ENCODE measurements at regions not wholly inside any gene's neighbourhood (a gene's known extent, or its start where the extent isn't known, plus 50 kb on each side); places are given as distances from the start of the nearest gene placed in this dataset.

- Histone ChIP-seq H3K36me3 (ENCODE audit: control insufficient read depth, insufficient read depth, low read length) (no peaks in the 10 kb centered on the region), H3K9me3 (ENCODE audit: control insufficient read depth, insufficient read depth, low read length) (no peaks in the 10 kb centered on the region), H3K27me3 (ENCODE audit: control insufficient read depth, insufficient read depth, low read length) (no peaks in the 10 kb centered on the region), H3K4me1 (ENCODE audit: control insufficient read depth, insufficient read depth, low read length) (no peaks in the 10 kb centered on the region), H3K27ac (ENCODE audit: low read depth, low read length) (no peak overlapping the region), H3K4me3 (ENCODE audit: low read depth, low read length) (no peak overlapping the region)
- WGBS (ENCODE audit: insufficient coverage) = 92% methylated on average over 21 of the region's 21 CpGs
- no peak for DNase-seq (ENCODE audit: low read depth in 4 of 6, low spot score in 6 of 6)
Observed at GRCh38 chr7:85423209-85423895, 236.5 kb upstream of the SEMA3D start.

- no peaks in the 10 kb centered on the region for H3K9me3 ChIP-seq (ENCODE audit: control insufficient read depth, insufficient read depth, low read length)
- H3K27me3 ChIP-seq (ENCODE audit: control insufficient read depth, insufficient read depth, low read length) = no peaks in the 10 kb centered on the region
- no peak for DNase-seq (ENCODE audit: low read depth in 4 of 6, low spot score in 6 of 6)
- WGBS (ENCODE audit: insufficient coverage) = no CpG with 5 or more reads among the region's 1 CpG
- H3K4me3 ChIP-seq (ENCODE audit: low read depth, low read length) = no peak overlapping the region
- no peaks in the 10 kb centered on the region for H3K4me1 ChIP-seq (ENCODE audit: control insufficient read depth, insufficient read depth, low read length)
- H3K27ac ChIP-seq (ENCODE audit: low read depth, low read length) = no peak overlapping the region
- no peaks in the 10 kb centered on the region for H3K36me3 ChIP-seq (ENCODE audit: control insufficient read depth, insufficient read depth, low read length)
Observed at GRCh38 chr7:85415743-85416142, 228.9 kb upstream of the SEMA3D start.

DNA sequence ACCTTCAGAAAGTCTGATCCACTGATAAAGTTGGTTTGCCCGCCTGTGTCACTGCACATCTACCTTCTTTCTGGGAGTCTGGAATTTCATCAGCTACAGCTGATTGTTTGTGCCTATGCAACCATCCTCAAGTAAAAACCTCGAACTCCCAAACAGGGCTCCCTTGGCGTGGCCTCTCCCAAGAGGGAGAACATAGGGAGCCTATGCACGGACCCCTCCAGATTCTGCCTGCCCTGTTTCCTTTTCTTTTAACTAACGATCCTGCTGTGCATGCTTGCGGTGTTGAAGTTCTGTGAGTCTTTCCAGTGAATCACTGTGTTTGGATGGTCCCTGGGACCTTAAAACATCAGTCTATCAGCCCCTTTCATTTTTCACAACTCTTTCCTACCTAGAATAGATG, 226.9 kb upstream of the SEMA3D start:
- H3K27ac ChIP-seq (ENCODE audit: low read depth, low read length) = no peak overlapping the region
- no peak overlapping the region for H3K4me3 ChIP-seq (ENCODE audit: low read depth, low read length)
- 82% methylated on average over 6 of the region's 6 CpGs for WGBS (ENCODE audit: insufficient coverage)
- H3K4me1 ChIP-seq (ENCODE audit: control insufficient read depth, insufficient read depth, low read length) = no peaks in the 10 kb centered on the region
- H3K36me3 ChIP-seq (ENCODE audit: control insufficient read depth, insufficient read depth, low read length) = no peaks in the 10 kb centered on the region
- no peaks in the 10 kb centered on the region for H3K27me3 ChIP-seq (ENCODE audit: control insufficient read depth, insufficient read depth, low read length)
- H3K9me3 ChIP-seq (ENCODE audit: control insufficient read depth, insufficient read depth, low read length) = no peaks in the 10 kb centered on the region
- no peak for DNase-seq (ENCODE audit: low read depth in 4 of 6, low spot score in 6 of 6)

DNA sequence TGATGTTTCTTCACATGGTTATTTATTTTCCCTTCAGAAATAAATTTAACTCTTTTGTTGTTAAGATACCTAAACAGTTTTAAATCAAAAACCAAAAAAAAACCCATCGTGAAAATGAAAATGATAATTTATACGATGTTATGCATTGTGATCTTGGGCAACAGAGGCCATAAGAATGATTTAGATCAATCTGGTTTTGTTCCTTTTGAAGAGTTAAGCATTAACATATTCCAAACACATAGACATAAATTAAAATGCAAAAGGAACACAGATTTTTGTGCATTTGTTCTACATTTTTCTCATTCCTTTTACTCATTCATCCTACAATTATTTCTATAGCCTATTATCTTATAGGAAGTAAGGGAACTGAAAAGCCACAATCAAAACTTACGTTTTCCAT, 226.1 kb upstream of the SEMA3D start:
- H3K27me3 ChIP-seq (ENCODE audit: control insufficient read depth, insufficient read depth, low read length) = no peaks in the 10 kb centered on the region
- no peak for DNase-seq (ENCODE audit: low read depth in 4 of 6, low spot score in 6 of 6)
- no CpG with 5 or more reads among the region's 3 CpGs for WGBS (ENCODE audit: insufficient coverage)
- H3K4me1 ChIP-seq (ENCODE audit: control insufficient read depth, insufficient read depth, low read length) = no peaks in the 10 kb centered on the region
- H3K9me3 ChIP-seq (ENCODE audit: control insufficient read depth, insufficient read depth, low read length) = no peaks in the 10 kb centered on the region
- no peak overlapping the region for H3K4me3 ChIP-seq (ENCODE audit: low read depth, low read length)
- H3K36me3 ChIP-seq (ENCODE audit: control insufficient read depth, insufficient read depth, low read length) = no peaks in the 10 kb centered on the region
- no peak overlapping the region for H3K27ac ChIP-seq (ENCODE audit: low read depth, low read length)

GRCh38 chr7:85407391-85407790, 220.5 kb upstream of the SEMA3D start:
- no peak overlapping the region for H3K27ac ChIP-seq (ENCODE audit: low read depth, low read length)
- H3K9me3 ChIP-seq (ENCODE audit: control insufficient read depth, insufficient read depth, low read length) = no peaks in the 10 kb centered on the region
- no peaks in the 10 kb centered on the region for H3K36me3 ChIP-seq (ENCODE audit: control insufficient read depth, insufficient read depth, low read length)
- WGBS (ENCODE audit: insufficient coverage) = 71% methylated on average over 2 of the region's 3 CpGs
- H3K4me3 ChIP-seq (ENCODE audit: low read depth, low read length) = no peak overlapping the region
- no peak for DNase-seq (ENCODE audit: low read depth in 4 of 6, low spot score in 6 of 6)
- H3K4me1 ChIP-seq (ENCODE audit: control insufficient read depth, insufficient read depth, low read length) = no peaks in the 10 kb centered on the region
- H3K27me3 ChIP-seq (ENCODE audit: control insufficient read depth, insufficient read depth, low read length) = no peaks in the 10 kb centered on the region

DNA sequence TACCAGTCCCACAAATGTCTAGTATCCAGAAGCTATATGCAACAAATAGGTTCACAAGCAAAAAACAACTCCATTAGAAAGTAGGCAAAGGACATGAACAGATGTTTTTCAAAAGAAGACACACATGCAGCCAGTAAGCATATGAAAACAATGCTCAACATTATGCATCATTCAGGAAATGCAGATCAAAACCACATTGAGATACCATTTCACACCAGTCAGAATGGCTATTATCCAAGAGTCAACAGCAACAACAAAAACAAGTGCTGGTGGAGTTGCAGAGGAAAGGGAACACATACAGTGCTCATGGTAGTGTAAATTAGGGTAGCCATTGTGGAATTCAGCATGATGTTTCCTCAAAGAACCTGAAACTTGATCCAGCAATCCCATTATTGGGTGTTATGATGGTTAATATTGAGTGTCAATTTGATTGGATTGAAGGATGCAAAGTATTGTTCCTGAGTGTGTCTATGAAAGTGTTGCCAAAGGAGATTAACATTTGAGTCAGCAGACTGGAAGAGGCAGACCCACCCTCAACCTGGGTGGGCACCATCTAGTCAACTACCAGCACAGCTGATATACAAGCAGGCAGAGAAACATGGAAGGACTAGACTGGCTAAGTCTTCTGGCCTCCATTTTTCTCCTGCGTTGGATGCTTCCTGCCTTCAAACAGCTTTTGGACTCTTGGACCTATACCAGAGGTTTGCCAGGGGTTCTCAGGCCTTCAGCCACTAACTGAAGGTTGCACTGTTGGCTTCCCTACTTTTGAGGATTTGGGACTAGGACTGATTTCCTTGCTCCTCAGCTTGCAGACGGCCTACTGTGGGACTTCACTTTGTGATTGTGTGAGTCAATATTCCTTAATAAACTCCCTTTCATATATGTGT, 218.4 kb upstream of the SEMA3D start:
- no peaks in the 10 kb centered on the region for H3K27me3 ChIP-seq (ENCODE audit: control insufficient read depth, insufficient read depth, low read length)
- H3K36me3 ChIP-seq (ENCODE audit: control insufficient read depth, insufficient read depth, low read length) = no peaks in the 10 kb centered on the region
- H3K4me3 ChIP-seq (ENCODE audit: low read depth, low read length) = no peak overlapping the region
- no peak overlapping the region for H3K27ac ChIP-seq (ENCODE audit: low read depth, low read length)
- H3K9me3 ChIP-seq (ENCODE audit: control insufficient read depth, insufficient read depth, low read length) = no peaks in the 10 kb centered on the region
- 100% methylated on average over 1 of the region's 2 CpGs for WGBS (ENCODE audit: insufficient coverage)
- DNase-seq (ENCODE audit: low read depth in 4 of 6, low spot score in 6 of 6) = no peak
- no peaks in the 10 kb centered on the region for H3K4me1 ChIP-seq (ENCODE audit: control insufficient read depth, insufficient read depth, low read length)

- Histone ChIP-seq H3K27me3 (ENCODE audit: control insufficient read depth, insufficient read depth, low read length) (no peaks in the 10 kb centered on the region), H3K27ac (ENCODE audit: low read depth, low read length) (no peak overlapping the region), H3K4me1 (ENCODE audit: control insufficient read depth, insufficient read depth, low read length) (no peaks in the 10 kb centered on the region), H3K9me3 (ENCODE audit: control insufficient read depth, insufficient read depth, low read length) (no peaks in the 10 kb centered on the region), H3K36me3 (ENCODE audit: control insufficient read depth, insufficient read depth, low read length) (no peaks in the 10 kb centered on the region), H3K4me3 (ENCODE audit: low read depth, low read length) (no peak overlapping the region)
- no CpG with 5 or more reads among the region's 1 CpG for WGBS (ENCODE audit: insufficient coverage)
- no peak for DNase-seq (ENCODE audit: low read depth in 4 of 6, low spot score in 6 of 6)
Observed at GRCh38 chr7:85396676-85397075, 209.8 kb upstream of the SEMA3D start.

- H3K36me3 ChIP-seq (ENCODE audit: control insufficient read depth, insufficient read depth, low read length) = no peaks in the 10 kb centered on the region
- H3K27me3 ChIP-seq (ENCODE audit: control insufficient read depth, insufficient read depth, low read length) = no peaks in the 10 kb centered on the region
- H3K9me3 ChIP-seq (ENCODE audit: control insufficient read depth, insufficient read depth, low read length) = no peaks in the 10 kb centered on the region
- H3K4me3 ChIP-seq (ENCODE audit: low read depth, low read length) = no peak overlapping the region
- DNase-seq (ENCODE audit: low read depth in 4 of 6, low spot score in 6 of 6) = no peak
- H3K27ac ChIP-seq (ENCODE audit: low read depth, low read length) = no peak overlapping the region
- H3K4me1 ChIP-seq (ENCODE audit: control insufficient read depth, insufficient read depth, low read length) = no peaks in the 10 kb centered on the region
- no CpG with 5 or more reads among the region's 1 CpG for WGBS (ENCODE audit: insufficient coverage)
Observed at GRCh38 chr7:85392789-85393188, 205.9 kb upstream of the SEMA3D start.

DNA sequence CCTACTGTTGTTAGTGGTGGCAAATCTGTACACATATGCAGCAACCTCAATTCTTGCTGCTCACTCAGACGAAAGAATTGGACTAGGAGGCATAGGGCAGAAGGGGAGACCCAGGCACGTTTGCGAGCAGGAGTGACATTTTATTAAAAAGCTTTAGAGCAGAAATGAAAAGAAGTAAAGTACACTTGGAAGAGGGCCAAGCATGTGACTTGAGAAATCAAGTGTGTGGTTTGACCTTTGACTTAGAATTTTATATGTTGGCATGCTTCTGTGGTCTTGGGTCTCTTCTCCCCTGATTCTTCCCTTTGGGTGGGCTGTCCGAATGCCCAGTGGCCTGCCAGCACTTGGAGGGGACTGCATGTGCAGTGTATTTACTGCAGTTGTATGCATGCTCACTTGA, 205.5 kb upstream of the SEMA3D start:
- H3K9me3 ChIP-seq (ENCODE audit: control insufficient read depth, insufficient read depth, low read length) = no peaks in the 10 kb centered on the region
- no peak overlapping the region for H3K27ac ChIP-seq (ENCODE audit: low read depth, low read length)
- H3K4me1 ChIP-seq (ENCODE audit: control insufficient read depth, insufficient read depth, low read length) = no peaks in the 10 kb centered on the region
- H3K36me3 ChIP-seq (ENCODE audit: control insufficient read depth, insufficient read depth, low read length) = no peaks in the 10 kb centered on the region
- WGBS (ENCODE audit: insufficient coverage) = 28% methylated on average over 2 of the region's 4 CpGs
- no peaks in the 10 kb centered on the region for H3K27me3 ChIP-seq (ENCODE audit: control insufficient read depth, insufficient read depth, low read length)
- no peak overlapping the region for H3K4me3 ChIP-seq (ENCODE audit: low read depth, low read length)
- no peak for DNase-seq (ENCODE audit: low read depth in 4 of 6, low spot score in 6 of 6)

DNA sequence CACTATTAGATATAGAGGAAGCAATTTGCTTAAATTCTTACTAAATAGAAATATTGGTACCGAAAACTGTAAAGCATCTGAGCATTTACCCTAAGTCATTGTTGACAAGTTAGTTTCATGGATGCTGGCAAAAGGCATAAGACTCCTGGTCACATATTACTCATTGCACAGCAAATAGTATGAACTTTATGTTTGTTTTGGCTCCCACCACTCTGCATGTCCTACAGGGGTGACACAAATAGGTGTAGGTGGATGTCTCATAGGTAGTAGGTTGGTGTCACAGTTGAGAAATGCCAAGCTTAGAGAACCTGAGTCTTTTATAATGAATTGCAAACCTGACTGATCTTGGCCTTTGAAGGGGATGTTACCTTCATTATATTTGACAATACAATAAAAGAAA, 199.6 kb upstream of the SEMA3D start:
- no CpG with 5 or more reads among the region's 1 CpG for whole genome bisulfite sequencing (ENCODE audit: insufficient coverage)
- DNase-seq (ENCODE audit: low read depth in 4 of 6, low spot score in 6 of 6) = no peak

More for the DNA sequence above, 199.6 kb upstream of the SEMA3D start:
- H3K4me1 ChIP-seq (ENCODE audit: control insufficient read depth, insufficient read depth, low read length) = no peaks in the 10 kb centered on the region
- H3K4me3 ChIP-seq (ENCODE audit: low read depth, low read length) = no peak overlapping the region
- H3K27ac ChIP-seq (ENCODE audit: low read depth, low read length) = no peak overlapping the region
- H3K36me3 ChIP-seq (ENCODE audit: control insufficient read depth, insufficient read depth, low read length) = no peaks in the 10 kb centered on the region
- no peaks in the 10 kb centered on the region for H3K27me3 ChIP-seq (ENCODE audit: control insufficient read depth, insufficient read depth, low read length)
- no peaks in the 10 kb centered on the region for H3K9me3 ChIP-seq (ENCODE audit: control insufficient read depth, insufficient read depth, low read length)

Data from spinal cord (tissue), 9 donors.